Lower leg skin (tissue), 3 donors: ENCODE measurements at regions not wholly inside any gene's neighbourhood (a gene's known extent, or its start where the extent isn't known, plus 50 kb on each side); places are given as distances from the start of the nearest gene placed in this dataset.

Source experiments
- CTCF ChIP-seq, 3 donors: fragments of 450-650 bp; IDR thresholded peaks; one replicate each; pipeline ENCODE4 v1.5.1; 2016; ENCODE audit warnings: antibody characterized with exemption in 3 of 3, mild to moderate bottlenecking in 3 of 3, moderate library complexity in 2 of 3
- POLR2A ChIP-seq, 2 donors: fragments of 450-650 bp; IDR thresholded peaks; one replicate each; pipeline ENCODE4 v1.6.1; 2016 to 2017; ENCODE audit warnings: antibody characterized with exemption in 2 of 2, mild to moderate bottlenecking in 1 of 2, moderate library complexity in 1 of 2

DNA sequence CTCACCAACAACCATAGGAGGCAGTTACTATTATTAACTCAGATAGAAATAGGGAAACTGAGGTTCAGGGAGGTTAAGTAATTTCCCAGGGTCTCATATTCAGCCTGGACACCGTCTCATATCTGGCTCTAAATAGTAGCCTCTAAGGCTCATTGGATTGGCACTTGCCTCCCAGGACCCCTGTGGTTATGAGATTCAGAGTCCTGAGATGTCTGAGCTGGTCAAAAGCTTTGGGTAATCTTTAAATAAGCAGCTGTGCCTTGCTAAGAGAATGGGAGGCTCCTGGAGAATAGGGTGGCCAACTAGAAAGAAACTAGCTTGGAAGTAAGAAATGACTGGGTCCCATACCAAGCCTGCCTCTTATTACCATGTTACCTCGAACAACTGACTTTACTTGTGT, 50.3 kb upstream of the CRHR1 start:
- no peak for TF ChIP-seq POLR2A (IDR thresholded peaks at IDR 0.05)
- no peak for TF ChIP-seq CTCF (IDR thresholded peaks at IDR 0.05)
